GM12865 (cell line): ENCODE measurements at regions not wholly inside any gene's neighbourhood (a gene's known extent, or its start where the extent isn't known, plus 50 kb on each side); places are given as distances from the start of the nearest gene placed in this dataset.

ENCODE experiments used
- DNase-seq: peaks from one replicate; pipeline ENCODE4 v3.0.0; 2010; ENCODE audit warnings: low read depth
- H3K4me3 ChIP-seq: 2 replicates; pipeline ENCODE4 v1.5.1; 2011; ENCODE audit warnings: mild to moderate bottlenecking, low read depth, low read length, control low read depth
- TF ChIP-seq, protein P1 (sequence below): IDR thresholded peaks from 2 replicates; pipeline ENCODE4 v1.5.1; 2011; ENCODE audit warnings: low read length, control low read depth, low read depth, inconsistent platforms; ENCODE audit not compliant: insufficient read depth; ENCODE audit errors: missing control alignments

DNA sequence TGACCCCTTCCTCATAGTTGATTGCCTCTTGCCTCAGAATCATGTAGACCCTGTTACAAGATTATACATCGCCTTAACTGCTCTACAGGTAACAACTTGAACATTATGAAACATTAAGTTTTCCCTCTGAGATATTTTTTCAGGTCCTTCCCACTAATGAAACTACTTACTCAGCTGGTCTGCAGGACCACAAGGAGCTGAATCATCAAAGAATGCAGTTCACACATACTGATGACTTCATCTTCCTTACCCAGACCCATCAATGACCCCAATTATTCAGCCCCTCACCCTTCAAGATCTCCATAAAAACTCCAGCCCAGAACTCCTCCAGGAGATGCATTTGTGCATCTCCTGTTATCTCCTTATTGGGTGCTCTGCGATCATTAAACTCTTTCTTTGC, 720.9 kb downstream of the RAPGEF2 start:
- no peak overlapping the region for H3K4me3 ChIP-seq
- TF ChIP-seq, protein P1, sequence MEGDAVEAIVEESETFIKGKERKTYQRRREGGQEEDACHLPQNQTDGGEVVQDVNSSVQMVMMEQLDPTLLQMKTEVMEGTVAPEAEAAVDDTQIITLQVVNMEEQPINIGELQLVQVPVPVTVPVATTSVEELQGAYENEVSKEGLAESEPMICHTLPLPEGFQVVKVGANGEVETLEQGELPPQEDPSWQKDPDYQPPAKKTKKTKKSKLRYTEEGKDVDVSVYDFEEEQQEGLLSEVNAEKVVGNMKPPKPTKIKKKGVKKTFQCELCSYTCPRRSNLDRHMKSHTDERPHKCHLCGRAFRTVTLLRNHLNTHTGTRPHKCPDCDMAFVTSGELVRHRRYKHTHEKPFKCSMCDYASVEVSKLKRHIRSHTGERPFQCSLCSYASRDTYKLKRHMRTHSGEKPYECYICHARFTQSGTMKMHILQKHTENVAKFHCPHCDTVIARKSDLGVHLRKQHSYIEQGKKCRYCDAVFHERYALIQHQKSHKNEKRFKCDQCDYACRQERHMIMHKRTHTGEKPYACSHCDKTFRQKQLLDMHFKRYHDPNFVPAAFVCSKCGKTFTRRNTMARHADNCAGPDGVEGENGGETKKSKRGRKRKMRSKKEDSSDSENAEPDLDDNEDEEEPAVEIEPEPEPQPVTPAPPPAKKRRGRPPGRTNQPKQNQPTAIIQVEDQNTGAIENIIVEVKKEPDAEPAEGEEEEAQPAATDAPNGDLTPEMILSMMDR, result no peak
- DNase-seq, result no peak

DNA sequence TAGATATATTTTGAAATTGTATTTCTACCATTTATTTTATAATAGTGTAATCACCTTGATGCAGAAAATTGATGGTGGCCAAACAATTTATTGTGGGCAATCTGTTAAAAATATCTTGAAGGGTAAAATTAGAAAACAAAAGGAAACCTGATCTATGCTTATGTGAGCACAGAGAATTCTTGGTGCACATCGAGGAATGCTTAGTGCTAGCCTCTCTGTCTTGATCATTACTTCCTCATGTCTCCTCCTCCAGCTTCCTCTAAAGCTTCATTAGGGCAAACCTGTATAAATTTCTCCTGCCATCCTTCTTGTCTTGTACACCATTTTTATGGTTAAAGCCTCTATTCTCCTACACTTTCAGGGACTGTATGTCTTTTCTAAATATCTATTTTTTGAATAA, 725.8 kb downstream of the RAPGEF2 start:
- TF ChIP-seq, protein P1, result no peak
- no peak overlapping the region for H3K4me3 ChIP-seq
- no peak for DNase-seq

DNA sequence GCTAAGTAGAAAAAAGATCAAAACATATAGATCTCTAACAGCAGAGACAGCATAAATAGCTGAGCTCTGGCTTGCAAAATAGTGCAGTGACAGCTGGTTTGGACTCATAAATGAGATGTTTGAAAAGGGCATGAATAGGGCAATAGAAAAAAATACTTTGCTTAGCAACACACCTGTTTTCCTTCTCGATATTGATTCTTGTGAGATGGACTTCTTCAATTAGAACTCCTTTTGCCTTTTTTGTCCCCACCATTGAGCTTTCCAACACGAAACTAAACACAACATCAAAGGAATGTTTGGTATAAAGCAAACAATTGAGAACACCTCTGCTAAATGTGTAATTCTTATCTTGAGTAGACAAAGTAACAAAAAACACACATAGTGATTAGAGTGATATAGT, 726.3 kb downstream of the RAPGEF2 start:
- TF ChIP-seq, protein P1, result no peak
- no peak for DNase-seq
- H3K4me3 ChIP-seq, result no peak overlapping the region

DNA sequence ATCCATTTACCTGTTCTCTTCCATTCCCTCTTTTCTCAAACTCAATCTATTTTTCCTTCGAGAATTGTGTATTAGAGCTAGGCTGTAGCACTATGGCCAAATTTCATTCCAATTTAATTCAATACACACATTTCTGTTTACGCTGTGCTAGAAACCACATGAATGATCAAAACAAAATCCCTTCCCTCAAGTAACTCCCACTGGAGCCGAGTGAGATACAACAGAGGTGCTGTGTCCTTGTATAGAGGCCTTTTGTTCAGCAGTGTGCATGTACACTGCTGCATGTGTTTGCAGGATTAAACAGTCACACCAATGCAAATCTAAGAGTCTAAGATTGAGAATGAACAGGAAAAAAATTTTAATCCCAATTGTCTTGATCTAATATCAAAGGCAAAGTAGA, 734.2 kb downstream of the RAPGEF2 start:
- TF ChIP-seq, protein P1, result no peak
- H3K4me3 ChIP-seq, result no peak overlapping the region
- DNase-seq, result no peak

DNA sequence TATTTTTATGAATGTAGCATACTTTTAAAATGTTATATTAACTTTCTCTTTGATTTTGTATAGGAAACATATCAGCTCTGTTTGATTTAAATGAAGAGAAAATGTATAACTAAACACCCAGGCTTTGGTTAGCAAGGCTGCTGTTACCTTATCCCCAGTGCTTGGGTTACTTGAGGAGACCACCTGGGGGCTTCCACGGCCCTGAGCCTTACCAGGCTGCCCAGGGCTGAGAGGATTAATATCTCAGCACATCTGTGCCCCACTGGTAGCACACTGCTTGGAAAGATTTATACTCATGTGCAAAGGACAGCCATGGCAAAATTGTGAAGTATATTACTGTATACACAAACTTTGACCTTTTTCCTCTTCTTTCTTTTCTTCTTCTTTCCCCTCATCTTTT, 752.9 kb downstream of the RAPGEF2 start:
- TF ChIP-seq, protein P1, result no peak
- H3K4me3 ChIP-seq, result no peak overlapping the region
- no peak for DNase-seq

DNA sequence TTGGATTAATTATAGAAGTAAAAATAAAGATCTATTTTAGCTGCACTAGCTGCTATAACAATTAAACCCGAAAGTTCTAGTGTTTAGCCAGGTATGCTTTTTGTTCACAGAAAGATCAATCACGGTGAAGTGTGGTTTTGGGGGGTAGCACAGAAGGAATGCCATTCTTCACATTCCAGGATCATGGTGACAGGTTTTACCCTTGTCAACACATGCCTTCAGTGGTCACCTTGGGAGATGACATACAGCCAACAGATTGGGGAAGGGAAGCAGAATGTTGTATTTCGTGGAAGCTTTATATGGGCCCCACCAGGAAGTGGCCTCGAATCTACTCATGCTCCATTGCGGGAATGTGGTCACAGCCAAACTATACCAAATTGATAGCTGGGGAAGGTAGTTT, 753.6 kb downstream of the RAPGEF2 start:
- TF ChIP-seq, protein P1, result no peak
- DNase-seq, result no peak
- H3K4me3 ChIP-seq, result no peak overlapping the region

DNA sequence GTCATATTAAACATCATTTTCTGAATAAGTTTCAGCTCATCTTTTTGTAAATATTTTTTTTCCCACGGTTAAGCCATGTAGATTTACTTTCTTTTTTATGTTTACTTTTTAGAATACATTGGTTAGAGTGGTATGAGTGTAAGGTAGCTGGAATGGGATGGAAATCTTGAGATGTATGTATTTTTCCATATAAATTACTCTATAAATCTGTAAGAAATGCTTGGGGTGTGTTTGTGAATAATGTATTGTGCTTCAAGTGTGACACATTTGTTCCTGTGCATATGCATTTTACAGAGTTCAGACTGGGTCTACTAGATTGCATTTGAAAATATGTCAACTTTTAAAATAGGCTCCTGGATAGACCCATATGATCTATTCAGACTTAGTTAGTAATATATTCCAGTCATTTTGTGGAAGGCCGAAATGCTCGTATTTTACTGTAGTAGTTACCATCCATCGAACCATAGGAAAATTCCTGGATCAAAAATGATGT, 756.8 kb downstream of the RAPGEF2 start:
- DNase-seq, result no peak
- TF ChIP-seq, protein P1, result no peak
- no peak overlapping the region for H3K4me3 ChIP-seq
